ENCODE measurements at regions not wholly inside any gene's neighbourhood (a gene's known extent, or its start where the extent isn't known, plus 50 kb on each side); places are given as distances from the start of the nearest gene placed in this dataset.
"Not testable (repeated sequence)": the region's sequence is repeated elsewhere in the genome, so short reads cannot be mapped to it uniquely, and the experiment has no call there.

- not testable (repeated sequence) for TF ChIP-seq CTCF (IDR thresholded peaks at IDR 0.05); TCF7L2 (IDR thresholded peaks at IDR 0.05; ENCODE audit: low read depth, low read length); REST (IDR thresholded peaks at IDR 0.05; ENCODE audit: insufficient read depth in 1 of 2, low read depth in 2 of 2, low read length in 1 of 2); POLR2AphosphoS5 (IDR thresholded peaks at IDR 0.05; ENCODE audit: low read depth, low read length)
Observed at GRCh38 chr2:113570509-113571009, 56.5 kb upstream of the RABL2A start.
